Heart left ventricle (tissue), 16 donors: ENCODE measurements at regions not wholly inside any gene's neighbourhood (a gene's known extent, or its start where the extent isn't known, plus 50 kb on each side); places are given as distances from the start of the nearest gene placed in this dataset.

ENCODE experiments used
- ATAC-seq, 4 donors: fragments of 200-7000 bp; cut with Tn5 transposase; one replicate each; pipeline ENCODE4 v1.9.1; 2020 to 2022; ENCODE audit warnings: moderate library complexity in 4 of 4, mild to moderate bottlenecking in 3 of 4, moderate number of reproducible peaks in 1 of 4
- DNase-seq, 5 donors: peaks; one replicate each; pipeline ENCODE4 v3.0.0-alpha.2; 2020
- H3K27ac ChIP-seq, 12 donors: fragments of 200-600 bp; sonication (generic) in 4 of 12; one replicate each; pipeline versions ENCODE4 v1.5.0 to v1.8.0; 2016 to 2022; ENCODE audit warnings: mild to moderate bottlenecking in 2 of 12
- H3K27me3 ChIP-seq, 9 donors: fragments of 200-600 bp; sonication (generic) in 2 of 9; one replicate each; pipeline versions ENCODE4 v1.5.1 to v1.8.0; 2016 to 2022; ENCODE audit warnings: mild to moderate bottlenecking in 3 of 9
- H3K36me3 ChIP-seq, 9 donors: fragments of 200-600 bp; sonication (generic) in 2 of 9; one replicate each; pipeline versions ENCODE4 v1.5.0 to v1.8.0; 2018 to 2022; ENCODE audit warnings: mild to moderate bottlenecking in 2 of 9
- H3K4me1 ChIP-seq, 12 donors: fragments of 200-600 bp; sonication (generic) in 4 of 12; one replicate each; pipeline versions ENCODE4 v1.5.0 to v1.8.0; 2016 to 2022; ENCODE audit warnings: mild to moderate bottlenecking in 3 of 12
- H3K4me3 ChIP-seq, 12 donors: fragments of 200-600 bp; sonication (generic) in 4 of 12; one replicate each; pipeline versions ENCODE4 v1.5.0 to v1.8.0; 2017 to 2022; ENCODE audit warnings: mild to moderate bottlenecking in 9 of 12, moderate library complexity in 4 of 12
- H3K9me3 ChIP-seq, 12 donors: fragments of 200-600 bp; sonication (generic) in 4 of 12; one replicate each; pipeline versions ENCODE4 v1.5.0 to v1.8.0; 2016 to 2022; ENCODE audit warnings: mild to moderate bottlenecking in 1 of 12
- CTCF ChIP-seq, 12 donors: fragments of 200-600 bp; sonication (generic) in 4 of 12; IDR thresholded peaks; one replicate each; pipeline versions ENCODE4 v1.5.0 to v1.8.0; 2018 to 2022; ENCODE audit warnings: antibody characterized with exemption in 12 of 12, mild to moderate bottlenecking in 5 of 12
- POLR2A ChIP-seq, 2 donors: fragments of 450-650 bp; IDR thresholded peaks; one replicate each; pipeline ENCODE4 v1.6.1; 2017; ENCODE audit warnings: antibody characterized with exemption in 2 of 2, mild to moderate bottlenecking in 2 of 2, moderate library complexity in 2 of 2
- WGBS, 4 donors: extraction: QIAGEN DNeasy Blood & Tissue Kit in 2 of 4; methylation state at CpG; one replicate each; pipeline versions ENCODE4 v1.1.5 to v1.1.7; 2013 to 2018; 5-methylcytosine and 5-hydroxymethylcytosine counted together
- intact Hi-C, 10 donors: fragments of 100-400 bp; cut with DNase I; formaldehyde crosslinking; loops; one replicate each; pipeline versions ENCODE4 v1.11.1 to v1.14.2; 2022
- donor health status: ischemic (EF 13 %, LVEDD 7.1; RV severe dilation, severe dysfunction).
- donor health status: healthy with polysubstance abuse.
- donor health status: DM: no; HTN: yes; CAD: no.
- donor health status: DM: no; HTN: no; CAD: no.
- donor health status: ischemic (EF 25% LVEDD 6.9; RV normal size, moderate dysfunction).
- donor health status: ischemic (EF 25% LVEDD 5.7; RV mildly dilated, moderate dysfunction).
- donor health status: healthy.
- donor health status: DM: yes; HTN: yes; CAD: no.
- donor health status: ischemic (EF 35%, LVEDD 5.7; RV mildly dilated, moderate dysfunction).
- donor health status: nonischemic (EF 11% LVEDD 7.7; RV severe dilation, severe dysfunction).
- donor health status: DM: yes; HTN: yes; CAD: no.
- donor health status: PGD.
- donor health status: ischemic (EF 29% LVEDD 5.4; RV normal size, mild dysfunction).
- donor health status: nonischemic (EF 23%, LVEDD 6.1; RV moderate dilation, normal function).

DNA sequence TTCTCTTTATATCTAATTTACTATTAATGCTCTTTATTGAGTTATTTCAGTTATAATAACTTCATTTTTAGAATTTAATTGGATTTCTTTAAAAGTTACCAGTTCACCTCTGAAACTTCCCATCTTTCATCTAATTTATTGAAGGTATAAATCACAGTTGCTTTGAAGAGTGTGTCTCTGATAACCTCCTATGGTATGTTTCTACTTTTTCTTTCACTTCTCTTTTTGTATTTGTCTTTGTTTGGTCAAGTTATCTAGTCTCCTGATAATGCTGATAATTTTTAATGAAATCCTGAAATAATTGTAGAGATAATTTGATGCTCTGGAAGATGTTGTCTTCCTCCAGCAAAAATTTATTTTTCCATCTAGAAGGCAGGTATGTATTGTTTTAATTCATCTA, 141.6 kb upstream of the NPY2R start:
- intact Hi-C loops, result no loop called here
- Histone ChIP-seq H3K4me3 (no peak overlapping the region), H3K27ac (no peak overlapping the region), H3K4me1 (no peaks in the 10 kb centered on the region), H3K36me3 (no peaks in the 10 kb centered on the region), H3K27me3 (no peaks in the 10 kb centered on the region), H3K9me3 (no peaks in the 10 kb centered on the region)
- TF ChIP-seq CTCF (IDR thresholded peaks at IDR 0.05) (no peak), POLR2A (IDR thresholded peaks at IDR 0.05) (no peak)
- DNase-seq (no peak), ATAC-seq (no peak)

DNA sequence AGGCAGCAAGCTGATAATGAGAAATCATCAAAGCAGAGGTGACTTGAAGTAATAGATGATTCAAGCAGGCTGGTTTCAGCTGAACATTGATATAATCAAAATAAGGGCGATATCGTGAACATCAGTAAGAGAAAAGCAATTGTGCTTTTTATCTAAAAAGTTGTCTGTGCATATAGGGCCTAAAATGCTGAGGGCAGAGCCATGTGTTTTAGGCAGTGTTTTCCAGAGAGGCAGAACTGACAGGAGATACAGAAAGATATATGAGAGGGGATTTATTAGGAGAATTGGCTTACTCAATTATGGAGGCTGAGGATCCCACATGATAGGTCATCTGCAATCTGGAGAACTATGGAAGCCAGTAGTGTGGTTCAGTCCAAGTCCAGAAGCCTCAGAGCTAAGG, 136.5 kb upstream of the NPY2R start:
- TF ChIP-seq CTCF (IDR thresholded peaks at IDR 0.05) (no peak), POLR2A (IDR thresholded peaks at IDR 0.05) (no peak)
- ATAC-seq (no peak), DNase-seq (no peak)
- Histone ChIP-seq H3K9me3 (no peaks in the 10 kb centered on the region), H3K27ac (no peak overlapping the region), H3K27me3 (no peaks in the 10 kb centered on the region), H3K36me3 (no peaks in the 10 kb centered on the region), H3K4me3 (no peak overlapping the region), H3K4me1 (no peaks in the 10 kb centered on the region)
- intact Hi-C loops, result no loop called here
- 82 to 86% (median 85%) methylated on average over 2 of the region's 2 CpGs for WGBS, 4 donors

DNA sequence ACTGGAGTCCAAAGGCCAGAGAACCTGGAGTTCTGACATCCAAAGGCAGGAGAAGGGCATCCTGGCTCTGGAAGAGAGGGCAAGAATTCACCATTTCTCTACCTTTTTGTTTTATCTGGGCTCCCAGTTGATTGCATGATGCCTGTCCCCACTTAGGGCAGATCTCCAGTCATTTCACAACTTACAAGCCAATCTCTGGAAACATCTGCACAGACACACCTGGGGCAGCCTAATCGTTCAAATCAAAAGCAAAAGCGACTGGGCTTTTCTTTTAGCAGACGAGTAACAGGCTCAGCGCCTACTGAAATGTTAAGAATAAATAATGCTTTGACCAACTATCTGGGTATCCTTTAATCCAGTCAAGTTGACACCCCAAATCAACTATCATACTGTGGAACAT, 136.0 kb upstream of the NPY2R start:
- H3K27me3 ChIP-seq, result no peaks in the 10 kb centered on the region
- TF ChIP-seq POLR2A (IDR thresholded peaks at IDR 0.05) (no peak), CTCF (IDR thresholded peaks at IDR 0.05) (no peak)
- no peak overlapping the region for H3K27ac ChIP-seq
- H3K4me3 ChIP-seq, result no peak overlapping the region
- 86 to 94% (median 88%) methylated on average over 4 of the region's 4 CpGs for WGBS, 4 donors
- no peaks in the 10 kb centered on the region for H3K4me1 ChIP-seq
- no peak for DNase-seq
- no peaks in the 10 kb centered on the region for H3K36me3 ChIP-seq
- no peak for ATAC-seq
- intact Hi-C loops, result no loop called here
- no peaks in the 10 kb centered on the region for H3K9me3 ChIP-seq

DNA sequence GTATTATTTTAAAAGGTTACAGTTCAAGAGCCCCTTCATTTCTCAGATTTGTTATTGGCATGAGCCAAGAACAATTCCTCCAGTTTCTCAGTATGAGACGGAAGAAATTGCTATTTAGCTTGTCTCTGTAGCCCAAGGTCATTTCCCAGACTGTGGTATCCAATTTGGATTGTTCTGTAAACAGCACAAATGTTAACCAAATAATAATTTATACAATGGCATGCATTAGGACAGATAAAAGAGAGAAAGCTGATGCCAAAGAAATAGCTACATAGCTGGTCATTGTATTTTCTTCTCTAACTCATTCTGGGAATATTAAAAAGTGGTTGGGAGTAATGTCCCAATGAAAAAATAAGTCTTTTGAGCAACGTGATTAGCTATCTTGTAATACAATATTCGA, 134.6 kb upstream of the NPY2R start:
- Histone ChIP-seq H3K27ac (no peak overlapping the region), H3K27me3 (no peaks in the 10 kb centered on the region), H3K9me3 (no peaks in the 10 kb centered on the region), H3K36me3 (no peaks in the 10 kb centered on the region), H3K4me1 (no peaks in the 10 kb centered on the region), H3K4me3 (no peak overlapping the region)
- intact Hi-C loops, result no loop called here
- TF ChIP-seq CTCF (IDR thresholded peaks at IDR 0.05) (no peak), POLR2A (IDR thresholded peaks at IDR 0.05) (no peak)
- no peak for DNase-seq
- no peak for ATAC-seq
- WGBS, 4 donors, result 47 to 67% (median 55%) methylated on average over 3 of the region's 3 CpGs
